Kidney (tissue), 13 donors: ENCODE measurements at regions not wholly inside any gene's neighbourhood (a gene's known extent, or its start where the extent isn't known, plus 50 kb on each side); places are given as distances from the start of the nearest gene placed in this dataset.
A peak's percentile ranks its signal among the peaks of the same experiment; 100 is the strongest.

Source experiments
- DNase-seq, 5 donors: peaks; one replicate each; pipeline ENCODE4 v3.0.0-alpha.2; 2013 to 2020
- FAIRE-seq: peaks from 2 replicates; lab custom pipeline; 2012; peaks lifted over from hg19 to GRCh38; lab: Jason Lieb, UNC
- H3K27ac ChIP-seq, 2 donors: one replicate each; pipeline ENCODE4 v1.7.0; 2013; ENCODE audit warnings: low read depth in 2 of 2, low read length in 2 of 2, inconsistent platforms in 1 of 2
- H3K27me3 ChIP-seq: one replicate; pipeline ENCODE4 v1.7.1; 2013; ENCODE audit warnings: low read length, inconsistent platforms; ENCODE audit not compliant: control insufficient read depth, insufficient read depth
- H3K36me3 ChIP-seq, 3 donors: one replicate each; pipeline versions ENCODE4 v1.7.0 to v1.7.1; 2013; ENCODE audit warnings: low read length in 3 of 3, control low read depth in 1 of 3, inconsistent platforms in 1 of 3; ENCODE audit not compliant: insufficient read depth in 3 of 3, control insufficient read depth in 2 of 3
- H3K4me1 ChIP-seq, 3 donors: one replicate each; pipeline versions ENCODE4 v1.7.0 to v1.7.1; 2013; ENCODE audit warnings: low read length in 3 of 3, inconsistent platforms in 1 of 3, low read depth in 1 of 3; ENCODE audit not compliant: control insufficient read depth in 2 of 3, insufficient read depth in 2 of 3
- H3K4me3 ChIP-seq, 3 donors: one replicate each; pipeline versions ENCODE4 v1.7.0 to v1.8.1; 2013; ENCODE audit warnings: low read length in 3 of 3, control low read depth in 1 of 3, inconsistent platforms in 1 of 3
- H3K9ac ChIP-seq, 3 donors: one replicate each; pipeline versions ENCODE4 v1.7.0 to v1.7.1; 2013; ENCODE audit warnings: low read length in 3 of 3, control low read depth in 1 of 3, inconsistent platforms in 1 of 3
- H3K9me3 ChIP-seq, 3 donors: one replicate each; pipeline versions ENCODE4 v1.7.0 to v1.7.1; 2013; ENCODE audit warnings: low read length in 3 of 3, control low read depth in 1 of 3, inconsistent platforms in 1 of 3; ENCODE audit not compliant: control insufficient read depth in 2 of 3, insufficient read depth in 1 of 3
- CTCF ChIP-seq: IDR thresholded peaks from 3 replicates; pipeline ENCODE4 v1.5.1; 2012; ENCODE audit warnings: mild to moderate bottlenecking, moderate library complexity, borderline replicate concordance; ENCODE audit not compliant: insufficient read depth; ENCODE audit errors: extremely low read depth
- intact Hi-C: fragments of 100-400 bp; cut with DNase I; formaldehyde crosslinking; loops from one replicate; pipeline ENCODE4 v1.11.1; 2022
- donor health status: control.
- donor health status: control.
- donor health status: control.
- donor health status: control.
- donor health status: control.
- donor health status: DM: yes; HTN: yes; CAD: no.
- donor health status: Normal renal cell carcinoma (clear cell type).

- Histone ChIP-seq H3K4me1 (no peaks in the 10 kb centered on the region), H3K27ac (no peak overlapping the region), H3K4me3 (no peak overlapping the region), H3K9me3 (peaks cover 0 to 17% (median 3%) of the 10 kb centered on the region in 3 donors), H3K9ac (no peak overlapping the region), H3K36me3 (no peaks in the 10 kb centered on the region), H3K27me3 (no peaks in the 10 kb centered on the region)
- intact Hi-C loops = no loop called here
- FAIRE-seq (no peak), DNase-seq (no peak)
- no peak for TF ChIP-seq CTCF
Measured at GRCh38 chr15:27645672-27646071, 453.4 kb downstream of the OCA2 start.

- H3K36me3 ChIP-seq = no peaks in the 10 kb centered on the region
- intact Hi-C loops = no loop called here
- no peak for FAIRE-seq
- no peaks in the 10 kb centered on the region for H3K27me3 ChIP-seq
- peaks cover 0 to 12% (median 3%) of the 10 kb centered on the region in 3 donors for H3K9me3 ChIP-seq
- H3K27ac ChIP-seq = no peak overlapping the region
- DNase-seq = no peak
- no peak overlapping the region for H3K9ac ChIP-seq
- no peak overlapping the region for H3K4me3 ChIP-seq
- H3K4me1 ChIP-seq = no peaks in the 10 kb centered on the region
- no peak for TF ChIP-seq CTCF
Measured at GRCh38 chr15:27642981-27643380, 456.1 kb downstream of the OCA2 start.

- peak in 1 of 5 donors; percentile 52 for DNase-seq
- Histone ChIP-seq H3K9me3 (peaks cover 0 to 12% (median 3%) of the 10 kb centered on the region in 3 donors), H3K4me3 (no peak overlapping the region), H3K27ac (no peak overlapping the region), H3K27me3 (no peaks in the 10 kb centered on the region), H3K9ac (no peak overlapping the region), H3K36me3 (no peaks in the 10 kb centered on the region), H3K4me1 (no peaks in the 10 kb centered on the region)
- intact Hi-C loops = no loop called here
- FAIRE-seq = no peak
- TF ChIP-seq CTCF = no peak
Measured at GRCh38 chr15:27639595-27639994, 459.5 kb downstream of the OCA2 start.

GRCh38 chr15:27638958-27639357 is 460.2 kb downstream of the OCA2 start:
- H3K9me3 ChIP-seq = peaks cover 0 to 12% (median 3%) of the 10 kb centered on the region in 3 donors
- no peak overlapping the region for H3K4me3 ChIP-seq
- peak in 1 of 5 donors; percentile 59 for DNase-seq
- no peaks in the 10 kb centered on the region for H3K36me3 ChIP-seq
- H3K9ac ChIP-seq = no peak overlapping the region
- intact Hi-C loops = no loop called here
- no peak for TF ChIP-seq CTCF
- H3K4me1 ChIP-seq = no peaks in the 10 kb centered on the region
- H3K27ac ChIP-seq = no peak overlapping the region
- no peak for FAIRE-seq
- H3K27me3 ChIP-seq = no peaks in the 10 kb centered on the region
